OCI-LY3 (cell line): ENCODE measurements at regions not wholly inside any gene's neighbourhood (a gene's known extent, or its start where the extent isn't known, plus 50 kb on each side); places are given as distances from the start of the nearest gene placed in this dataset.

Experiments used
- CTCF ChIP-seq: fragments of 200-600, 300-600 bp; sonication (generic); IDR thresholded peaks from 2 replicates; pipeline ENCODE4 v1.5.1; 2014; ENCODE audit warnings: antibody characterized with exemption, low read length, low read depth
- EZH2phosphoT487 ChIP-seq: fragments of 200-600 bp; shearing (Covaris generic); IDR thresholded peaks from 2 replicates; pipeline ENCODE4 v1.6.1; 2018; ENCODE audit warnings: antibody characterized with exemption, mixed run types, low read depth

DNA sequence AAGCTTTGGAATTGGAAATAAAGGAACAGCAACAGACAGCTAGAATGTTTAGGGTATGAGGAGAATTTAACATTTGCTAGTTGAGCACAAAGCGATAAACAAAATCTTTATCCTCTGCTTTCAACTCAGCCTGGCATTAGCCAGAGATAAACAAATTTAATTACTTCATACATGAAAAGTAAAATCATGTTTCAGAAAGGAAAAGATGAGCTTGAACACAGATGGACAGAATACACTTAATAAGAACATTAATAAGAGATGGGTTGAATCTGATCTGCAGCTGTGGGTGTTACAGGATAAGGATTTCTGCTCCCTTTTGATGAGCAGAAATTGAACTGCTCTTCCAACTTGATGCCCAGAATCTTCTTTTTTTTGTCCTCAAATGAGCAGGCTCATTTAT is 275.2 kb downstream of the CSNK1G3 start:
- TF ChIP-seq CTCF, result no peak
- TF ChIP-seq EZH2phosphoT487, result no peak
